ENCODE measurements at regions not wholly inside any gene's neighbourhood (a gene's known extent, or its start where the extent isn't known, plus 50 kb on each side); places are given as distances from the start of the nearest gene placed in this dataset.
A peak's percentile ranks its signal among the peaks of the same experiment; 100 is the strongest.
"Not testable (repeated sequence)": the region's sequence is repeated elsewhere in the genome, so short reads cannot be mapped to it uniquely, and the experiment has no call there.

GRCh38 chr6:57985734-57986133, 668.3 kb downstream of the PRIM2 start:
- not testable (repeated sequence) for DNase-seq (ENCODE audit: low spot score)

- not testable (repeated sequence) for DNase-seq (ENCODE audit: low spot score)
Observed at GRCh38 chr6:57986584-57986983, 669.2 kb downstream of the PRIM2 start.

GRCh38 chr6:57989520-57990080, 672.2 kb downstream of the PRIM2 start:
- DNase-seq (ENCODE audit: low spot score), result not testable (repeated sequence)

- DNase-seq (ENCODE audit: low spot score), result not testable (repeated sequence)
Observed at GRCh38 chr6:57998858-57999619, 681.6 kb downstream of the PRIM2 start.

GRCh38 chr6:58000233-58000632, 682.8 kb downstream of the PRIM2 start:
- not testable (repeated sequence) for DNase-seq (ENCODE audit: low spot score)

GRCh38 chr6:58003417-58004167, 686.2 kb downstream of the PRIM2 start:
- DNase-seq (ENCODE audit: low spot score), result not testable (repeated sequence)

- not testable (repeated sequence) for DNase-seq (ENCODE audit: low spot score)
Observed at GRCh38 chr6:58007334-58008000, 690.0 kb downstream of the PRIM2 start.

- not testable (repeated sequence) for DNase-seq (ENCODE audit: low spot score)
Observed at GRCh38 chr6:58008001-58008335, 690.5 kb downstream of the PRIM2 start.

GRCh38 chr6:58011954-58012600, 694.6 kb downstream of the PRIM2 start:
- peak; percentile 27 for DNase-seq (ENCODE audit: low spot score)

- DNase-seq (ENCODE audit: low spot score), result not testable (repeated sequence)
Observed at GRCh38 chr6:58016614-58017013, 699.2 kb downstream of the PRIM2 start.

- DNase-seq (ENCODE audit: low spot score), result peak; percentile 32
Observed at GRCh38 chr6:58028188-58028587, 710.8 kb downstream of the PRIM2 start.

- DNase-seq (ENCODE audit: low spot score), result not testable (repeated sequence)
Observed at GRCh38 chr6:58038213-58038612, 720.8 kb downstream of the PRIM2 start.

GRCh38 chr6:58046584-58046983, 729.2 kb downstream of the PRIM2 start:
- DNase-seq (ENCODE audit: low spot score), result not testable (repeated sequence)

GRCh38 chr6:58047389-58047788, 730.0 kb downstream of the PRIM2 start:
- not testable (repeated sequence) for DNase-seq (ENCODE audit: low spot score)

- peak; percentile 10 for DNase-seq (ENCODE audit: low spot score)
Observed at GRCh38 chr6:58047865-58048264, 730.4 kb downstream of the PRIM2 start.

- not testable (repeated sequence) for DNase-seq (ENCODE audit: low spot score)
Observed at GRCh38 chr6:58055465-58056176, 738.2 kb downstream of the PRIM2 start.

GRCh38 chr6:58059701-58060100, 742.3 kb downstream of the PRIM2 start:
- DNase-seq (ENCODE audit: low spot score), result not testable (repeated sequence)

GRCh38 chr6:58063542-58063941, 746.1 kb downstream of the PRIM2 start:
- DNase-seq (ENCODE audit: low spot score), result not testable (repeated sequence)

- DNase-seq (ENCODE audit: low spot score), result not testable (repeated sequence)
Observed at GRCh38 chr6:58067867-58068548, 750.6 kb downstream of the PRIM2 start.

- no peak for DNase-seq (ENCODE audit: low spot score)
Observed at GRCh38 chr6:58073263-58073662, 755.8 kb downstream of the PRIM2 start.

Data from Ammon's horn (tissue), 1 donor.